OCI-LY7 (cell line): ENCODE measurements at regions not wholly inside any gene's neighbourhood (a gene's known extent, or its start where the extent isn't known, plus 50 kb on each side); places are given as distances from the start of the nearest gene placed in this dataset.

Experiments used
- BruUV-seq: library from RNA; stranded (reverse); fragments of 400-500 nt; replicated peaks from 2 replicates; lab custom pipeline; 2021; lab: Mats Ljungman, UMichigan
- CTCF ChIA-PET: fragments of 300-600 bp; sonication (Branson Sonifier 250); formaldehyde crosslinking; loops from one replicate; lab custom pipeline; 2022; ENCODE audit warnings: antibody characterized with exemption; ENCODE audit not compliant: unreplicated experiment; lab: Charles Lee
- POLR2A ChIA-PET: fragments of 300-600 bp; sonication (Branson Sonifier 250); formaldehyde crosslinking; loops from one replicate; lab custom pipeline; 2022; ENCODE audit warnings: antibody characterized with exemption; lab: Charles Lee
- DNase-seq: peaks from one replicate; pipeline ENCODE4 v3.0.0-alpha.2; 2015; ENCODE audit warnings: low spot score
- H2AFZ ChIP-seq: fragments of 200-600 bp; sonication (generic), shearing (Covaris generic); 2 replicates; pipeline ENCODE4 v1.6.1; 2014; ENCODE audit warnings: mild to moderate bottlenecking, antibody characterized with exemption, low read length, moderate library complexity
- H3K27ac ChIP-seq: fragments of 200-600 bp; sonication (generic); 2 replicates; pipeline ENCODE4 v1.5.1; 2014; ENCODE audit warnings: mixed run types, low read depth, mild to moderate bottlenecking, moderate library complexity, low read length, inconsistent platforms; ENCODE audit not compliant: poor library complexity, severe bottlenecking
- H3K36me3 ChIP-seq: fragments of 200-600 bp; sonication (generic); 2 replicates; pipeline ENCODE4 v1.6.1; 2014; ENCODE audit warnings: mild to moderate bottlenecking, antibody characterized with exemption, low read length, moderate library complexity, mixed read lengths; ENCODE audit not compliant: insufficient read depth
- H3K4me1 ChIP-seq: fragments of 200-600 bp; sonication (generic); 2 replicates; pipeline ENCODE4 v1.5.1; 2014; ENCODE audit warnings: mild to moderate bottlenecking, low read length; ENCODE audit not compliant: insufficient read depth, poor library complexity, severe bottlenecking
- H3K4me2 ChIP-seq: fragments of 200-600 bp; sonication (generic); 2 replicates; pipeline ENCODE4 v1.6.1; 2014; ENCODE audit warnings: mild to moderate bottlenecking, low read length
- H3K4me3 ChIP-seq: fragments of 200-600 bp; sonication (generic); 2 replicates; pipeline ENCODE4 v1.5.1; 2014; ENCODE audit warnings: mild to moderate bottlenecking, low read depth, low read length; ENCODE audit not compliant: poor library complexity, severe bottlenecking
- H3K79me2 ChIP-seq: fragments of 200-600 bp; sonication (generic); 2 replicates; pipeline ENCODE4 v1.6.1; 2016; ENCODE audit warnings: low read depth, mild to moderate bottlenecking, low read length, moderate library complexity, mixed read lengths; ENCODE audit not compliant: insufficient read depth
- H3K9me2 ChIP-seq: fragments of 200-600 bp; sonication (generic); 2 replicates; pipeline ENCODE4 v1.6.1; 2016; ENCODE audit warnings: mild to moderate bottlenecking, low read length, mixed read lengths; ENCODE audit not compliant: insufficient read depth
- H3K9me3 ChIP-seq: fragments of 200-600 bp; sonication (generic); 2 replicates; pipeline ENCODE4 v1.6.1; 2014; ENCODE audit warnings: mild to moderate bottlenecking, mixed run types, low read length, mixed read lengths
- H4K20me1 ChIP-seq: fragments of 200-600 bp; sonication (generic); 2 replicates; pipeline ENCODE4 v1.6.1; 2014; ENCODE audit warnings: mild to moderate bottlenecking, antibody characterized with exemption, low read length, moderate library complexity, mixed read lengths; ENCODE audit not compliant: insufficient read depth
- EZH2phosphoT487 ChIP-seq: fragments of 200-600 bp; sonication (generic); IDR thresholded peaks from 2 replicates; pipeline ENCODE4 v1.6.1; 2018; ENCODE audit warnings: low read depth, borderline replicate concordance, mild to moderate bottlenecking, mixed run types, antibody characterized with exemption, low read length, moderate library complexity, mixed read lengths
- intact Hi-C: fragments of 100-400 bp; cut with micrococcal nuclease; formaldehyde crosslinking; loops from one replicate; pipeline ENCODE4 v1.10.0; 2022; ENCODE audit not compliant: unreplicated experiment
- TF ChIP-seq, protein P1 (sequence below): fragments of 200-600 bp; sonication (generic); conservative IDR thresholded peaks from 2 replicates; pipeline ENCODE4 v1.5.1; 2014; ENCODE audit warnings: mild to moderate bottlenecking, antibody characterized with exemption, low read length, moderate library complexity, mixed read lengths

DNA sequence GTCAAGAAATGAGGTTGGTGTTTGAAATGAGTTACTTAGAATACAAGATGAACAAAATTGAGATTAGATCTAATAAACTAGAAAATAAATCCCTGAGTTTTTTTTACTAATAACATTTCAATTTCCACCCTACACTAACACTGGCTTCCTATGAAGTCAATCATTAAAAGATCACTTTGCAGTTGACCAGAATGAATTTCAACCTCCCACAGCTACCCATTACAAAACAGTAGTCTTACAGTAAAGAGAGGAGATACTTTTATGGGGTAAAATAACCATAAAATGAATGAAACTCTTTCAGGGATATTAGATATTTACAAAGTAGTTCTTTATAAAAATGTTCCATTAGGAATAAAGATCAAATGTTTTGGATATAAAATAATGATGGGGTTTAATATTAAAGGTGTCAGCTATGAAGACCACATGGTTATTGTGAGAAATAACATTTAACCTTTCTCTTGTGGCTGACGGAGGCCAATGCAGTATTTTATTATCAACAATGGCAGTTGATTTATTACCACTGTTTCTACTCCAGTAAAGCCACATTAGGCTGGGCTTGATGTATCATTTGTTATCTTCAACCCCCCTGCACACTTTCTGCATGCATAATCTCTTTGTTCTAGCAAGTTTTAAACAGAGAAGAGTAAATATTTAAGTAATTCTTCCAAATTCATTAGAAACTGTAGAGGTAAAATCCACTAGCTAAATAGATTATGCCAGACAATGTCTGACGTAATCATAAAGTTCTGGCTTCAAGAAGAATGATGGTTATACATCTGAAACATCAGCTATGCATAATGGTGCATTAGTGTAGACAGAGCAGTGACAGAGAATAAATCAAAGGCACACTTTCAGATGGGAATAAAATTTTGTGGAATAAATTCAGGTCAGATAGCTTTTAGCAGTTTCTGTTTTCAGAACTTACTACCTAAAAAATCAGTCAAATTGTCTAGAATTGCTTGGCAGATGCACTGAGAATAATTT, 516.6 kb downstream of the PCDH18 start:
- Histone ChIP-seq H2AFZ (no peak overlapping the region), H3K4me1 (no peaks in the 10 kb centered on the region), H3K27ac (no peak overlapping the region), H3K79me2 (no peaks in the 10 kb centered on the region), H3K9me2 (no peaks in the 10 kb centered on the region), H3K4me3 (no peak overlapping the region), H4K20me1 (no peaks in the 10 kb centered on the region), H3K4me2 (no peak overlapping the region), H3K9me3 (no peaks in the 10 kb centered on the region), H3K36me3 (no peaks in the 10 kb centered on the region)
- intact Hi-C loops, result no loop called here
- POLR2A ChIA-PET, result no interaction called here
- BruUV-seq, result no TSS peak
- DNase-seq, result no peak
- no peak for TF ChIP-seq EZH2phosphoT487
- TF ChIP-seq, protein P1, sequence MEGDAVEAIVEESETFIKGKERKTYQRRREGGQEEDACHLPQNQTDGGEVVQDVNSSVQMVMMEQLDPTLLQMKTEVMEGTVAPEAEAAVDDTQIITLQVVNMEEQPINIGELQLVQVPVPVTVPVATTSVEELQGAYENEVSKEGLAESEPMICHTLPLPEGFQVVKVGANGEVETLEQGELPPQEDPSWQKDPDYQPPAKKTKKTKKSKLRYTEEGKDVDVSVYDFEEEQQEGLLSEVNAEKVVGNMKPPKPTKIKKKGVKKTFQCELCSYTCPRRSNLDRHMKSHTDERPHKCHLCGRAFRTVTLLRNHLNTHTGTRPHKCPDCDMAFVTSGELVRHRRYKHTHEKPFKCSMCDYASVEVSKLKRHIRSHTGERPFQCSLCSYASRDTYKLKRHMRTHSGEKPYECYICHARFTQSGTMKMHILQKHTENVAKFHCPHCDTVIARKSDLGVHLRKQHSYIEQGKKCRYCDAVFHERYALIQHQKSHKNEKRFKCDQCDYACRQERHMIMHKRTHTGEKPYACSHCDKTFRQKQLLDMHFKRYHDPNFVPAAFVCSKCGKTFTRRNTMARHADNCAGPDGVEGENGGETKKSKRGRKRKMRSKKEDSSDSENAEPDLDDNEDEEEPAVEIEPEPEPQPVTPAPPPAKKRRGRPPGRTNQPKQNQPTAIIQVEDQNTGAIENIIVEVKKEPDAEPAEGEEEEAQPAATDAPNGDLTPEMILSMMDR, result no peak
- CTCF ChIA-PET, result no interaction called here

DNA sequence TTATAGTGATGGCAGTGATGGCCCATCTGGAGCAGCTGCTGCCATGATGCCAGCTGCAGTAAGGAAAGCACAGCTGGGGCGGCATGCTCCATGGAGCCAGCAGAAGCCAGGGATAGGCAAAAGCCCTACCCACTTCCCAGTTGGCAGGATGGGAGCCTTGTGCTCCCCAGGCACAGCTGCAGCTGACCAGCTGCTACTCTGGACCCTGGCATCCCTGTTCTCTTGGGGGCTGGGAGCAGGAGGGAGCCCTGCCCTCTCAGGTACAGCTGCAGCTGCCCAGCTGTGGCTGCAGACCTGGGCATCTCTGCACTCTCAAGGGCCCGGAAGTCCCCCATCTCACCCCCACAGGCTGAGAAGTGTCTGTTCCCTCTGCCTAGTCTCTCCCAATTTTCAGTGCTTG, 531.9 kb downstream of the PCDH18 start:
- Histone ChIP-seq H3K9me3 (no peaks in the 10 kb centered on the region), H3K4me3 (no peak overlapping the region), H3K9me2 (no peaks in the 10 kb centered on the region), H3K4me1 (no peaks in the 10 kb centered on the region), H3K4me2 (no peak overlapping the region), H3K36me3 (no peaks in the 10 kb centered on the region), H3K27ac (no peak overlapping the region), H2AFZ (no peak overlapping the region), H4K20me1 (no peaks in the 10 kb centered on the region), H3K79me2 (no peaks in the 10 kb centered on the region)
- intact Hi-C loops, result no loop called here
- DNase-seq, result no peak
- CTCF ChIA-PET, result no interaction called here
- POLR2A ChIA-PET, result no interaction called here
- BruUV-seq, result no TSS peak
- TF ChIP-seq, protein P1, result no peak
- TF ChIP-seq EZH2phosphoT487, result no peak

DNA sequence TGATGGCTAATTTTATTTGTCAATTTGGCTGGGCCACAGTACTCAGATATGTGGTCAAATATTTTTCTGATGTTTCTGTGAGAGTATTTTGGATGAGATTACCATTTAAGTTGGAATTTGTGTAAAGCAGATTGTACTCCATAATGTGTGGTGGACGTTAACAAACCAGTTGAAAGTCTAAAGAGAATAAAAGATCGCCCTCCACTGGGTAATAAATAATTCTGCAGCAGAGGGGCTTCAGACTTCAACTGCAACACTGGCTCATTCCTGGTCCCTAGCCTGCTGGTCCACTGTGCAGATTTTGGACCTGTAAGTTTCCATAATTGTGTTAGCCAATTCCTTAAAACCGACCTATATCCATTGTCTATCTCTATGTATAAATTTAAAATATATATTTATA, 540.3 kb downstream of the PCDH18 start:
- H3K36me3 ChIP-seq, result no peaks in the 10 kb centered on the region
- DNase-seq, result no peak
- no TSS peak for BruUV-seq
- H3K4me1 ChIP-seq, result no peaks in the 10 kb centered on the region
- H3K9me2 ChIP-seq, result no peaks in the 10 kb centered on the region
- H3K4me3 ChIP-seq, result no peak overlapping the region
- H3K4me2 ChIP-seq, result no peak overlapping the region
- intact Hi-C loops, result no loop called here
- H3K9me3 ChIP-seq, result no peaks in the 10 kb centered on the region
- no peaks in the 10 kb centered on the region for H4K20me1 ChIP-seq
- no peaks in the 10 kb centered on the region for H3K79me2 ChIP-seq
- CTCF ChIA-PET, result no interaction called here
- H2AFZ ChIP-seq, result no peak overlapping the region
- H3K27ac ChIP-seq, result no peak overlapping the region
- TF ChIP-seq EZH2phosphoT487, result no peak
- TF ChIP-seq, protein P1, result no peak
- POLR2A ChIA-PET, result interaction anchor here (0.6 to 0.7 kb wide), 2 partner anchors 475 to 1190 kb away, joined by 3 to 4 read pairs; no protein-coding TSS in a partner anchor
